ENCODE measurements at regions not wholly inside any gene's neighbourhood (a gene's known extent, or its start where the extent isn't known, plus 50 kb on each side); places are given as distances from the start of the nearest gene placed in this dataset.

DNA sequence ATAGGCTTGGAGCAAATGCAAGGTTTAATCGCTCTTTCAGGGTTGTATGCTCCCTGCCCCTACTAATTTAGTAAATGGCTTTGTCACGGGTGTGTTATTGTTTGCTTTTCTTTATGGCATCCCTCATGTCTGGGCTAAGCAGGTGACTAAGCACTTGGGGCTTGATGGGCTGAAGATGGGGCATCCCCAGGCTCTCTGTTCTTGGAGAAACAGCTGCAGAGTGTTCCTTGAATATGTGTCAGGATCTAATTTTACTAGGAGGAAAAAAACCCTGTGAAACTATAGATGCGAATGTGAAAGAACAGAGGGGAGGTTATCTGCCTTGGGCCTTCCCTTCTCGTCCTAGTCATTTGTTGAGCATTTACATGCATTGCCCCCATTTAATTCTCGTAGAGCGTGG is 94.7 kb upstream of the TAF1B start:
- Histone ChIP-seq H3K9me3 (no peaks in the 10 kb centered on the region), H3K4me3 (no peak overlapping the region), H3K36me3 (no peaks in the 10 kb centered on the region), H3K4me1 (peaks cover 6 to 38% (median 22%) of the 10 kb centered on the region in 4 donors), H3K27me3 (no peaks in the 10 kb centered on the region), H3K27ac (peak overlapping the region; percentile 1 to 64 (median 18))
- DNase-seq = peak; percentile 54
- TF ChIP-seq POLR2A (IDR thresholded peaks at IDR 0.05) (no peak), POLR2AphosphoS5 (IDR thresholded peaks at IDR 0.05) (no peak), EP300 (IDR thresholded peaks at IDR 0.05; ENCODE audit: low read depth) (no peak)
- TF ChIP-seq, protein P1, sequence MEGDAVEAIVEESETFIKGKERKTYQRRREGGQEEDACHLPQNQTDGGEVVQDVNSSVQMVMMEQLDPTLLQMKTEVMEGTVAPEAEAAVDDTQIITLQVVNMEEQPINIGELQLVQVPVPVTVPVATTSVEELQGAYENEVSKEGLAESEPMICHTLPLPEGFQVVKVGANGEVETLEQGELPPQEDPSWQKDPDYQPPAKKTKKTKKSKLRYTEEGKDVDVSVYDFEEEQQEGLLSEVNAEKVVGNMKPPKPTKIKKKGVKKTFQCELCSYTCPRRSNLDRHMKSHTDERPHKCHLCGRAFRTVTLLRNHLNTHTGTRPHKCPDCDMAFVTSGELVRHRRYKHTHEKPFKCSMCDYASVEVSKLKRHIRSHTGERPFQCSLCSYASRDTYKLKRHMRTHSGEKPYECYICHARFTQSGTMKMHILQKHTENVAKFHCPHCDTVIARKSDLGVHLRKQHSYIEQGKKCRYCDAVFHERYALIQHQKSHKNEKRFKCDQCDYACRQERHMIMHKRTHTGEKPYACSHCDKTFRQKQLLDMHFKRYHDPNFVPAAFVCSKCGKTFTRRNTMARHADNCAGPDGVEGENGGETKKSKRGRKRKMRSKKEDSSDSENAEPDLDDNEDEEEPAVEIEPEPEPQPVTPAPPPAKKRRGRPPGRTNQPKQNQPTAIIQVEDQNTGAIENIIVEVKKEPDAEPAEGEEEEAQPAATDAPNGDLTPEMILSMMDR (IDR thresholded peaks at IDR 0.05) = no peak
- in situ Hi-C loops (cut with MboI; ENCODE audit: low pct_ligation_motif_present in 1 of 4, low pct_unique_long_range_greater_than_20kb in 1 of 4, low sequenced_read_pairs in 3 of 4) = no loop called here
- 49 to 82% methylated on average over 3 to 6 of the region's 6 CpGs for WGBS, 2 donors (ENCODE audit: low coverage in 1 of 2)
- intact Hi-C loops (cut with DNase I; ENCODE audit: low total_unique reads) = no loop called here

DNA sequence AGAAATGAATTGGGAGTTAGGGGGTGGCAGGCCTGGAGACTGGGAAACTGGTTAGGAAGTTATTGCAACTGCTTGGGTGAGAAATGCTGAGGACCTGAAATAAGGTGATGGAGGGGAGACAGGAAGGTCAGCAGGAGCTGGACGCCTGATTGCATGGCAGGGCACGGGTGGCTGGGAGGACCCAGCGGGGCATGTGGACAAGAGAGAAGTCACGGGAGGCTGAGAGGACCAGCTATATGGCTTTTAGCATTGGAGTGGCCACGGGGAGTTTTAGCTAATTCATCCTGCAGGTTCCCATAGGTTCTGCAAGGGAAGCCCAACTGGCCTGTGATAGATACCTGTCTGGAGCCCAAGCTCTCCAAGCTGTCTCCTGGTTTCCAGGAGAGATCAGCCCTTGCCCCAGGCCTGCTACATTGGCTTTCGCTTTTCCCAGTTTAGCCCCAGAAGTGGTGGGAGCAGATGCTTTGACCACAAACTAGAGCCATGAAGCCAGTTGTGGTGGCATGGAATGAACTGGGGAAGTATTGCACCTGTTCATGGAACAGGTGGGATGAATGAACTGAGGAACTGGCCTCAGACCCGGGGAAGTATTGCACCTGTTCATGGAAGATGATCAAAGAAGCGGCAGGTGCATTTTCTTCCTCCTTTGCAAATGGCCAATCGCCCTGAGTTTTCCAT is 93.6 kb upstream of the TAF1B start:
- 80% methylated on average over 9 of the region's 9 CpGs; no CpG with 5 or more reads in 1 of the 2 donors for WGBS, 2 donors (ENCODE audit: low coverage in 1 of 2)

DNA sequence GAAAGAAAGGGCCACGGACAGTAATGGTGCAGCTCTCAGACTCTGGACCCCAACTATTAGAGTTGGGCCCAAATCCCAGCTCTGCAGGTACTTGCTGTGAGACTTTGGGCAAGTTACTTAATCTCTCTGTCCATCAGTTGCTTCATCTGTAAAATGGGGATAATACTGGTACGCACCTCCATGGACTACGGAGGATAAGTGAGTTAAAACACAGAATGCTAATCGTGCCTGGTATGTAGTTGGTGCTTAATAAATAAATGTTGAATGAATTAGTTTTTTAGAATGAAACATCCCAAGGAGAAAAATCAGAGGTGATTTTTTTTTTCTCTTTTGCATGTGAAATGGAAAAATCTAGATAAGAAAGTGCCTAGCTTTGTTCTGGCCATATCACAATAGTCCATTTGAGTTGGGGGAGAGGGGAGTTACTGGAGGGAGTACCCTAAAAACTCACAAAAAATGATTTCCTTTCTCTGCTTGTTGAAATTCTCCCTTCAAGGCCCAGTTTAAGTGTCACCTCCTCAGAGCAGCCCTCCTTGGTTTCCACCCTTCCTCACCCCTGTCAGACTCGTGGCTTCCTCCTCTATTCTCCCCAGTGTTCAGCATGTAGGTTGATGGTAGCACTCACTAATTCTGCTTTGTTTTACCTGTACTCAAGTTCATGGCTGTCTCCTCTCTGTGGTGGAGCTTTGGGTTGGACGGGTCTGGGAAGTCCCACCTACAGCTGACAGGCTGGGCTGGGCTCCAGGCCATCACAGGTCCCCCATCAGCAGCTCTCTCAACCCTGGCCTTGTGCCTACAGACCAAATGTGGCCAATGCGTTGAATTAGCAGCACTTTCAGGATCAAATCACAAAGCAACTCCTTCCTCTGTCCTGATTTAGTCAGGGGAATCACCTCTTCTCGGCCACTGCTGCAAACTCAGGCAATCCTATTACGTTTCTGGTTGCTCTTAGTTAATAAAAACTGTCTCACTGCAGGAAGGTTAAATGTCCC is 92.8 kb upstream of the TAF1B start:
- no peak overlapping the region for H3K27ac ChIP-seq
- H3K27me3 ChIP-seq = no peaks in the 10 kb centered on the region
- H3K4me1 ChIP-seq = peaks cover 7 to 38% (median 21%) of the 10 kb centered on the region in 4 donors
- H3K9me3 ChIP-seq = no peaks in the 10 kb centered on the region
- WGBS, 2 donors (ENCODE audit: low coverage in 1 of 2) = 71 to 87% methylated on average over 3 to 9 of the region's 9 CpGs
- H3K4me3 ChIP-seq = no peak overlapping the region
- in situ Hi-C loops (cut with MboI; ENCODE audit: low pct_ligation_motif_present in 1 of 4, low pct_unique_long_range_greater_than_20kb in 1 of 4, low sequenced_read_pairs in 3 of 4) = no loop called here
- intact Hi-C loops (cut with DNase I; ENCODE audit: low total_unique reads) = no loop called here
- no peak for TF ChIP-seq EP300 (IDR thresholded peaks at IDR 0.05; ENCODE audit: low read depth)
- no peak for TF ChIP-seq POLR2A (IDR thresholded peaks at IDR 0.05)
- TF ChIP-seq POLR2AphosphoS5 (IDR thresholded peaks at IDR 0.05) = no peak
- TF ChIP-seq, protein P1 (IDR thresholded peaks at IDR 0.05) = no peak
- no peaks in the 10 kb centered on the region for H3K36me3 ChIP-seq
- no peak for DNase-seq

More for the DNA sequence above, 93.6 kb upstream of the TAF1B start:
- H3K9me3 ChIP-seq = no peaks in the 10 kb centered on the region
- no peaks in the 10 kb centered on the region for H3K36me3 ChIP-seq
- intact Hi-C loops (cut with DNase I; ENCODE audit: low total_unique reads) (no loop called here), in situ Hi-C loops (cut with MboI; ENCODE audit: low pct_ligation_motif_present in 1 of 4, low pct_unique_long_range_greater_than_20kb in 1 of 4, low sequenced_read_pairs in 3 of 4) (no loop called here)
- no peaks in the 10 kb centered on the region for H3K27me3 ChIP-seq
- no peak overlapping the region for H3K4me3 ChIP-seq
- peaks cover 7 to 41% (median 24%) of the 10 kb centered on the region in 4 donors for H3K4me1 ChIP-seq
- no peak overlapping the region for H3K27ac ChIP-seq
- TF ChIP-seq POLR2AphosphoS5 (IDR thresholded peaks at IDR 0.05) = no peak
- TF ChIP-seq POLR2A (IDR thresholded peaks at IDR 0.05) = no peak
- TF ChIP-seq, protein P1 (IDR thresholded peaks at IDR 0.05) = no peak
- TF ChIP-seq EP300 (IDR thresholded peaks at IDR 0.05; ENCODE audit: low read depth) = no peak
- no peak for DNase-seq

DNA sequence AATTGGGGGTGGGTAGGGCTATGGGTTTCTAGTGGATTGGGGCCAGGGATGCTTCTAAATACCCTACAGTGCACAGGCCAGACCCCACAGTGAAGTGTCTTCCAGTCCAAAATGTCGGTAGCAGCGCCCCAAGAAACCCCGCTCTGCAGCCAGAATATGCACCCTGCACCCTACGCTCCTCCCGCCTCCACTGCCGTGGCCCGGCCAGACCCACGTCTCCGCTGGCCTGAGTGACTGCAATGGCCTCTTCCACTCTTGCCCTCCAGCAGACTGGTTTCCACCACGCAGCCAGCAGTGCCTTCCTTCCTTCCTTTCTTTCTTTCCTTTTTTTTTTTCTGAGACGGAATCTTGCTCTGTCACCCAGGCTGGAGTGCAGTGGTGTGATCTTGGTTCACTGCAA is 91.4 kb upstream of the TAF1B start:
- TF ChIP-seq, protein P1 (IDR thresholded peaks at IDR 0.05) = no peak
- TF ChIP-seq EP300 (IDR thresholded peaks at IDR 0.05; ENCODE audit: low read depth) = no peak
- TF ChIP-seq POLR2AphosphoS5 (IDR thresholded peaks at IDR 0.05) = no peak
- TF ChIP-seq POLR2A (IDR thresholded peaks at IDR 0.05) = no peak
- Histone ChIP-seq H3K27ac (no peak overlapping the region), H3K4me1 (peaks cover 7 to 38% (median 22%) of the 10 kb centered on the region in 4 donors), H3K27me3 (no peaks in the 10 kb centered on the region), H3K4me3 (no peak overlapping the region), H3K36me3 (no peaks in the 10 kb centered on the region), H3K9me3 (no peaks in the 10 kb centered on the region)
- in situ Hi-C loops (cut with MboI; ENCODE audit: low pct_ligation_motif_present in 1 of 4, low pct_unique_long_range_greater_than_20kb in 1 of 4, low sequenced_read_pairs in 3 of 4) = no loop called here
- WGBS, 2 donors (ENCODE audit: low coverage in 1 of 2) = 96% methylated on average over 11 of the region's 11 CpGs; no CpG with 5 or more reads in 1 of the 2 donors
- intact Hi-C loops (cut with DNase I; ENCODE audit: low total_unique reads) = no loop called here
- DNase-seq = no peak
